ENCODE measurements at regions not wholly inside any gene's neighbourhood (a gene's known extent, or its start where the extent isn't known, plus 50 kb on each side); places are given as distances from the start of the nearest gene placed in this dataset.
"Not testable (repeated sequence)": the region's sequence is repeated elsewhere in the genome, so short reads cannot be mapped to it uniquely, and the experiment has no call there.

DNA sequence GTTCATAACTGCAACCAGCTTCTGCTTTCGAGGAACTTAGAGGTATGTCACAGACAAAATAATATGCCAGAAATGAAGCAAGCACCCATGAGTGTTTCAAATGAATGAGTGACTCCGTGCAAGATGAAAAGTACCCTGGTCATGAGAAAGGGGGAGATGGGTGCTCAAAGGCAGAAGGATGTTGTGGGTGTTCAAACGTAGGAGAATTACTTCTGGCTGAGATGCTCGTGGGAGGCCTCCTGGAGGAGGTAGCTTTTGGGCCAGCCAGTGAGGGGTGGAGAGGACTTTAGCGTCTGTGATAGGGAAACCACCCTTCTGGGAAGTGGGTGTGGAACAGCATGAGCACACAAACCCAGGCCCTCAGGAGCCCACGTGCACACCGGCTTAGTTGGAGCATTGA, 113.8 kb downstream of the SYF2 start:
- CTCF ChIA-PET = no interaction called here
- Histone ChIP-seq H4K20me1 (ENCODE audit: insufficient read depth) (no peaks in the 10 kb centered on the region), H3K27me3 (ENCODE audit: insufficient read depth, low read depth) (peaks cover 16% of the 10 kb centered on the region; the same call in 1 of the 2 replicates), H3K4me2 (no peak overlapping the region), H2AFZ (no peak overlapping the region), H3K27ac (no peak overlapping the region), H3K9me2 (ENCODE audit: insufficient read depth) (no peaks in the 10 kb centered on the region), H3K36me3 (ENCODE audit: low read depth) (no peaks in the 10 kb centered on the region), H3K79me2 (ENCODE audit: low read depth) (no peaks in the 10 kb centered on the region), H3K4me1 (replicated peaks; ENCODE audit: insufficient read depth) (no peaks in the 10 kb centered on the region), H3K9me3 (ENCODE audit: insufficient read depth, low read depth) (no peaks in the 10 kb centered on the region), H3K4me3 (no peak overlapping the region), H3F3A (ENCODE audit: insufficient read depth, low read depth) (no peaks in the 10 kb centered on the region)
- DNase-seq = no peak
- BruUV-seq (replicated peaks) = no TSS peak
- intact Hi-C loops (cut with micrococcal nuclease; ENCODE audit: unreplicated experiment) = loop anchor here (10.0 kb wide), 1 partner anchor 86 kb away; no protein-coding TSS in a partner anchor
- TF ChIP-seq EZH2 (IDR thresholded peaks at IDR 0.05; ENCODE audit: low read depth) (no peak), CTCF (conservative IDR thresholded peaks at IDR 0.05) (no peak)
- POLR2A ChIA-PET (ENCODE audit: unreplicated experiment) = no interaction called here

GRCh38 chr1:25117233-25117823, 115.0 kb downstream of the SYF2 start:
- Histone ChIP-seq H3K4me1 (replicated peaks; ENCODE audit: insufficient read depth) (no peaks in the 10 kb centered on the region), H3K9me2 (ENCODE audit: insufficient read depth) (no peaks in the 10 kb centered on the region), H4K20me1 (ENCODE audit: insufficient read depth) (no peaks in the 10 kb centered on the region), H3K27ac (no peak overlapping the region), H3K4me3 (no peak overlapping the region), H2AFZ (no peak overlapping the region), H3K9me3 (ENCODE audit: insufficient read depth, low read depth) (no peaks in the 10 kb centered on the region), H3K27me3 (ENCODE audit: insufficient read depth, low read depth) (peaks cover 16% of the 10 kb centered on the region; the same call in 1 of the 2 replicates), H3K79me2 (ENCODE audit: low read depth) (no peaks in the 10 kb centered on the region), H3K36me3 (ENCODE audit: low read depth) (no peaks in the 10 kb centered on the region), H3K4me2 (no peak overlapping the region), H3F3A (ENCODE audit: insufficient read depth, low read depth) (no peaks in the 10 kb centered on the region)
- TF ChIP-seq CTCF (conservative IDR thresholded peaks at IDR 0.05) (peak; percentile 53), EZH2 (IDR thresholded peaks at IDR 0.05; ENCODE audit: low read depth) (no peak)
- intact Hi-C loops (cut with micrococcal nuclease; ENCODE audit: unreplicated experiment) = loop anchor here (10.0 kb wide), 1 partner anchor 87 kb away; no protein-coding TSS in a partner anchor
- peak in 1 of 2 experiments; percentile 20 for DNase-seq
- CTCF ChIA-PET = no interaction called here
- BruUV-seq (replicated peaks) = no TSS peak
- POLR2A ChIA-PET (ENCODE audit: unreplicated experiment) = no interaction called here

GRCh38 chr1:25116832-25117231, 115.5 kb downstream of the SYF2 start:
- no peak overlapping the region for H3K27ac ChIP-seq
- H4K20me1 ChIP-seq (ENCODE audit: insufficient read depth) = no peaks in the 10 kb centered on the region
- CTCF ChIA-PET = no interaction called here
- POLR2A ChIA-PET (ENCODE audit: unreplicated experiment) = no interaction called here
- H3K9me3 ChIP-seq (ENCODE audit: insufficient read depth, low read depth) = no peaks in the 10 kb centered on the region
- no peak for TF ChIP-seq EZH2 (IDR thresholded peaks at IDR 0.05; ENCODE audit: low read depth)
- no peak for TF ChIP-seq CTCF (conservative IDR thresholded peaks at IDR 0.05)
- H3K9me2 ChIP-seq (ENCODE audit: insufficient read depth) = no peaks in the 10 kb centered on the region
- no peaks in the 10 kb centered on the region for H3K4me1 ChIP-seq (replicated peaks; ENCODE audit: insufficient read depth)
- H3K27me3 ChIP-seq (ENCODE audit: insufficient read depth, low read depth) = peaks cover 16% of the 10 kb centered on the region; the same call in 1 of the 2 replicates
- no TSS peak for BruUV-seq (replicated peaks)
- no peak overlapping the region for H3K4me3 ChIP-seq
- H3K36me3 ChIP-seq (ENCODE audit: low read depth) = no peaks in the 10 kb centered on the region
- DNase-seq = no peak
- no peaks in the 10 kb centered on the region for H3K79me2 ChIP-seq (ENCODE audit: low read depth)
- no peaks in the 10 kb centered on the region for H3F3A ChIP-seq (ENCODE audit: insufficient read depth, low read depth)
- no peak overlapping the region for H3K4me2 ChIP-seq
- H2AFZ ChIP-seq = no peak overlapping the region
- intact Hi-C loops (cut with micrococcal nuclease; ENCODE audit: unreplicated experiment) = loop anchor here (10.0 kb wide), 1 partner anchor 88 kb away; no protein-coding TSS in a partner anchor

DNA sequence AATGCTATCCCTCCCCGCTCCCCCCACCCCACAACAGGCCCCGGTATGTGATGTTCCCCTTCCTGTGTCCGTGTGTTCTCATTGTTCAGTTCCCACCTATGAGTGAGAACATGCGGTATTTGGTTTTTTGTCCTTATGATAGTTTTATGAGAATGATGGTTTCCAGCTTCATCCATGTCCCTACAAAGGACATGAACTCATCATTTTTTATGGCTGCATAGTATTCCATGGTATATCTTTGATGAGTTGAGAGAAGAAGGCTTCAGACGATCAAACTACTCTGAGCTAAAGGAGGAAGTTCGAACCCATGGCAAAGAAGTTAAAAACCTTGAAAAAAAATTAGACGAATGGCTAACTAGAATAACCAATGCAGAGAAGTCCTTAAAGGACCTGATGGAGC, 116.2 kb downstream of the SYF2 start:
- H3K4me3 ChIP-seq; POLR2A ChIA-PET (ENCODE audit: unreplicated experiment); H3K4me2 ChIP-seq; H3K4me1 ChIP-seq (replicated peaks; ENCODE audit: insufficient read depth); H4K20me1 ChIP-seq (ENCODE audit: insufficient read depth); H3K9me2 ChIP-seq (ENCODE audit: insufficient read depth); DNase-seq; H2AFZ ChIP-seq; CTCF ChIA-PET; H3F3A ChIP-seq (ENCODE audit: insufficient read depth, low read depth); H3K79me2 ChIP-seq (ENCODE audit: low read depth); H3K9me3 ChIP-seq (ENCODE audit: insufficient read depth, low read depth); H3K27ac ChIP-seq; BruUV-seq (replicated peaks); H3K36me3 ChIP-seq (ENCODE audit: low read depth): not testable (repeated sequence)
- intact Hi-C loops (cut with micrococcal nuclease; ENCODE audit: unreplicated experiment) = loop anchor here (10.0 kb wide), 1 partner anchor 89 kb away; no protein-coding TSS in a partner anchor
- peaks cover 16% of the 10 kb centered on the region; the same call in 1 of the 2 replicates for H3K27me3 ChIP-seq (ENCODE audit: insufficient read depth, low read depth)

Measured in PC-9 (cell line).